ENCODE measurements at regions not wholly inside any gene's neighbourhood (a gene's known extent, or its start where the extent isn't known, plus 50 kb on each side); places are given as distances from the start of the nearest gene placed in this dataset.

DNA sequence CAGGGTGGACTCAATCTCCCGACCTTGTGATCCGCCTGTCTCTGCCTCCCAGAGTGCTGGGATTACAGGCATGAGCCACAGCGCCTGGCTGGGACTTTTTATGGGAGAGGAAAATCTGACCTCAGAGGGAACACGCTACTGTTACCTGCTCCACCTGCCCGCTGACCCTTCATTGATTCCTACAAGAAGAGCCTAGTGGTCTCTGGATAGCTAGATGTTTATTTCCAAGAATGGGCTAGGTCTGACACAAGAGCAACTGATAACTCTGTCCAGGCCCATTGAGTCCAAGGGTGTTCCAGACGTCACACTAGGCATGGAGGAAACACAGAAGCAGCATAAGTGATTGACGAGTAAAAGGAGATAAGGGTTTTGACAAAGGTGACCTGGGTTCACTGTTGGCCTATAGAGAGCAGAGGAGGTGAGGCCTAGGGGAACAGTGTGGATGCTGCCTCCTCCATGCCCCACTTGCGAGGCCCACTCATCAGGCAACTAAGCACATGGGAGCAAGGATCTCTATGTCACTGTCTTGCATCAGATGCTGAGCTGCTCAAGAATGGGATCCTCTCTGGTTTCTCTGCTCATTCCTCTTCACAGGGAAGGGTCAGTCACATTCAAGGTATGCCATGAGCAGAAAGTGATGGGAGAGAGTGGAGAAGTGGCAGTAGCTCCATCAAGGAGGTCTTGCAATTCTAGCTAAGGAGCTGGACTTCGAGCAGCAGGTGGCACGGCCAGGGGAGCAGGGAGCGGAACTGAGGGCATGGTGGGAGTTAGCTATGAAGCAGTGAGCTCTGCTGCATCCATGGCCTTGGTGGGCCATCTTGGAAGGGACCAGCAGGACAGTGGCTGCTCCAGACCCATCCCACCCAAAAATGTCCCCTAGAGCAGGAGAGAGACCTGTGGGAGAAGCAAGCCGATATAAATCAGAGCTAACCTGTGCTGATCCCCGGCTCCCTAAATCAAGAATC lies 145.2 kb downstream of the WSCD1 start:
- DNase-seq (ENCODE audit: low spot score): no peak

DNA sequence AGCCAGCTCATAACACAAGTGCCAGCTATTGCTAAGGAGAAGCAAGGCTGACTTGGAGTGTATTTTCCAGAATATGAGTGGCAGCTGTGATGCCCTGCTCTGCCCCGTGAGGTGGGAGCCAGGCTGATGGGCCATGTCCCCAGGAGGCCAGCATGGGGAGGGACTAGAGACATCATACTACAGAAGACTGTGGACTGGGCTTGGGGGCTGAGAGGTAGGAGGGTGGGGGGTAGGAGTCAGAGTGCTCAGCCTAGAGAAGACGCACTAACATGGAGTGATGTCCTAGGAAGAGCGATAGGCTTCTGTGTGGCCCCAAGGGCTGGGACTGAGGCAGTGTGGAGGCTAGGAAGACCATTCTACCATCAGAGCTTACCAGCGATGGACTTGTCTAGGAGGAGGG lies 143.7 kb downstream of the WSCD1 start:
- DNase-seq (ENCODE audit: low spot score): no peak

DNA sequence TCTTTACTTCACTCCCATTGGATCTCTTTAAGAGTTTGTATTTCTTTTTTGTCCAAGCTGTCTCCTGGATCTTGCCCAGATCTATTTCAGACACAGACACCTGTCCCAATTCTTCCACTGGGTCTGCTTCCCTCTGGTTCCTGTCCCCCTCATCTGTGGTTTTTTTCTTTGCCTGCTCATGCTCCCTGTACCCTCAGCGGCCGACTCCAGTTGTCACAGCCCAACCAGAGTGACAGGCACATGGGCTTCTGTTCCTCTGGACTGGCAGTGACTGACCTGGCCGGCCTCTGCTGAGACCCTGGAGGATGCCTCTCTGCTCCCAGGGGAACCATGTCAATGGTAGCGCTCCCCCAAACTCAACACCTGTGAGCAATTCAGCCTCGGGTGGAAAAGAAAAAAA lies 142.6 kb downstream of the WSCD1 start:
- no peak for DNase-seq (ENCODE audit: low spot score)

- DNase-seq (ENCODE audit: low spot score): no peak
These were observed 139.7 kb downstream of the WSCD1 start for GRCh38 chr17:6209829-6210228.

DNA sequence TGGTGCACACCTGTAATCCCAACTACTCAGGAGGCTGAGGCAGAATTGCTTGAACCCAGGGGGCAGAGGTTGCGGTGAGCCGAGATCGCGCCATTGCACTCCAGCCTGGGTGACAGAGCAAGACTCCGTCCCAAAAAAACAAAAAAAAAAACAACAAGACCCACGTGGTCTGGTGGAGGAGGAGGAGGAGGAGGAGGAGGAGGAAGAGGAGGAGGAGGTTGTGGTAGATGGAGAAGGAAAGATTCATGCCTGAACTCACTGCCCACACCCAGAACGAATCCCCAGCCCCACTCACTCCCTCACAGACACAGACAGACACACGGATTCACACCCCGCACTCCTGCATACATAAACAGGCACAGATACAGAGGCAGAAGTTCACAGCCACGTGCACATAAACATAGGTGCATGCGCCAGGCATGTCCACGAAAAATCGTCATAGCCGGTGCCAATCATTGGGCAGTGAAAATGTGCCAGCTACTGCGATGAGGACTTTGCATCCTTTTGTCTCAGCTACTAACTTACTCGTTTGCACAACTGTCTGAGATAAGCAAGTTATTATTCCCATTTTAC lies 138.5 kb downstream of the WSCD1 start:
- DNase-seq (ENCODE audit: low spot score): no peak

- DNase-seq (ENCODE audit: low spot score): no peak
These were observed 135.3 kb downstream of the WSCD1 start for GRCh38 chr17:6205525-6205924.

- DNase-seq (ENCODE audit: low spot score): no peak
These were observed 134.9 kb downstream of the WSCD1 start for GRCh38 chr17:6205033-6205432.

GRCh38 chr17:6204203-6204722 lies 134.1 kb downstream of the WSCD1 start:
- no peak for DNase-seq (ENCODE audit: low spot score)

DNA sequence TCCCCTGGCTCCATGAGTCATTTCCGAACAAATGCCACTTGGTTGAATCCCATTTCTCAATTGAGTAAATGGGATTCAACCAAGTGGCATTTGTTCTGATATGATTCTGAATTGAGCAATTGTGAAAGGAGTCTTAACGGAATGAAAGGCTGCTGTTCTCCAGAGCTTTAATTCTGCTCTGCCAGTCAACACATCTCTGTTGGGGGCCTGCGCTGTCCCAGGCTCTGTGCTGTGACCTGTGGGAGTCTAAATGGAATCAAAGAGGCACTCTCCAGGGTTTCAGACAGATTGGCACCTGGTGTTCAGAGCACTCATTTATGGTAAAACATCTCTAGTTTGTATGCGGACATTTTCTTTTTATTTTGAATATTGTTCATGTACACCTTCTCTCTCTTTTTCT lies 126.2 kb downstream of the WSCD1 start:
- DNase-seq (ENCODE audit: low spot score): no peak

DNA sequence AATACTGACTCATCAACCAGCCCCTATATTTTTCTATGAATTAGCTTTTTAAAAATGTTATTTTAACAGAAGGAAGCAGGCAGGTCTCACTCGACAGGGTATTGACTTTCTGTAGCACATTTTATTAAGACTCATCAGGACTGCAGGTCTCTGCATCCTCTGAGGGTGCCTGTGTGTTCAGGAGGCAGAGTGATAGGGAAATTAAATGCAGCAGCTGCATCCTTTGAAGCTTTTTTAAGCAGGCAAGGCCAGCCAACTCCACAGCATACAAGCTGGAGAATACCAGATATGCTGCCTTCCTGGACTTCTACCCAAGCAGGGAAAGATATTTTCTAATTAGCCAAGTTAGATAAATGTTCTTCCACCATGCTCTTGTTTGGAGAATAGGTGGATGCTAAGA lies 124.9 kb downstream of the WSCD1 start:
- no peak for DNase-seq (ENCODE audit: low spot score)

- no peak for DNase-seq (ENCODE audit: low spot score)
These were observed 121.5 kb downstream of the WSCD1 start for GRCh38 chr17:6191405-6192324.

DNA sequence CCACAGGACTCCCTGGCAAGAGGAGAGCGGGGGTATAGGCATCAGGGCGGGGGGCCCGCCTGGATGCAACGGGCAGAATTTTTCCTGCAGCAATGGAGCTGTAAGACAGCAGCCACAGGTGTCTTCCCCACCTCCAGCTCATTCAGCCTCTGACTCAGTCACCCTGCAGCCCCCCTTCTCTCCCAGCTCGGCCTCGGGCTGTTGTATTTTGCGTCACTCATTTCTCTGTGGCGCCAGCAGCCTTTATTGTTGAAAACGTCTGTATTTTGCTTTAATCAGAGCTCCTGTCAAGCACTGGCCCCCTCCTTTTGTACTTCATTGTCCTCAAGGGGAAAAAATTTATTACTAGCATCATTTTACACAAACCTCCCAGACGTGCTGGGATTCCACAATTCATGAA lies 117.7 kb downstream of the WSCD1 start:
- DNase-seq (ENCODE audit: low spot score): no peak

DNA sequence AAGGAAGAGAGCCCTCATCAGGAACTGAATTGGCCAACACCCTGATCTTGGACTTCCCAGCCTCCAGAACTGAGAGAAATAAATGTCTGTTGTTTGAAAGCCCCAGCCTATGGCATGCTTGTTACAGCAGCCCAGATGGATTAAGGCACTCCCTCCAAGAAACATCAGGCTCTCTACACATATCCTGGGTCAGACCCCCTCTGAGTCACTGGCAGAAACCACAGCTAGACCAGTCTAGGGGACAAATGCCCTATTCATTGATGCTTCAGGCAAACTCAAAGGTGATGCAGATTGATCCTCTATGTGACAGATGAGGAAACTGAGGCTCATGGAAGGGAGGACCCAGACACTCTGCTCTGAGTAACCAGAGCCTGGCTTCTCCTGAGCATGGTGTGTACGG lies 116.8 kb downstream of the WSCD1 start:
- DNase-seq (ENCODE audit: low spot score): no peak

- no peak for DNase-seq (ENCODE audit: low spot score)
These were observed 114.3 kb downstream of the WSCD1 start for GRCh38 chr17:6184508-6184907.

DNA sequence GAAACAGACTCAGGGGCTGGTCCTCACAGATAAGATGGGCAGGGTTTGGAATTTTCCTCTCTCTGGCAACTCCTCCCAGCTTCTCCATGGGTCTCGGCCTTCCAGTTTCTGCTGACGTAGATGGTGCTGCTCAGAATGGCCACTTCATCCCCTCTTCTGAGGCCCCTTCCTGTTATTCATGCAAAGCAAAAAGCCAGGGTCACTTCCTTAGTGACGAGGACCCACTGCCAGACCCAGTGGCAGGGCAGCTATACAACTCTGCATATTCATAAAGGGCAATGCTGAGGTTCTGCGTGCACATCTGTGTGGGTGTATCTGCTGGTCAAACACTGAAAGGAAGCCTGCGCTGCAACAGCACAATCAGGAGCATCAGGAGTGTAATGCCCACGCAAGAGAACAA lies 108.8 kb downstream of the WSCD1 start:
- DNase-seq (ENCODE audit: low spot score): no peak

- no peak for DNase-seq (ENCODE audit: low spot score)
These were observed 107.9 kb downstream of the WSCD1 start for GRCh38 chr17:6177941-6178694.

Small RNAs in the stretch of these regions (small RNA-seq; reads per million reads assigned to genes)
- gene RNU6-1264P: 0 to 0.22 reads per million in 2 experiments

Data from SK-N-DZ (cell line).